Thyroid gland (tissue), 4 donors: ENCODE measurements at regions not wholly inside any gene's neighbourhood (a gene's known extent, or its start where the extent isn't known, plus 50 kb on each side); places are given as distances from the start of the nearest gene placed in this dataset.
"Not testable (repeated sequence)": the region's sequence is repeated elsewhere in the genome, so short reads cannot be mapped to it uniquely, and the experiment has no call there.

Experiments
- DNase-seq, 2 donors: peaks; one replicate each; pipeline ENCODE4 v3.0.0-alpha.2; 2019
- H3K27ac ChIP-seq, 3 donors: fragments of 200-600 bp; sonication (generic); 1 replicate in 2 of 3; 2 replicates in 1 of 3; pipeline ENCODE4 v1.5.1; 2016 to 2019; ENCODE audit warnings: mild to moderate bottlenecking in 1 of 3, moderate library complexity in 1 of 3
- H3K27me3 ChIP-seq: fragments of 200-600 bp; sonication (generic); one replicate; pipeline ENCODE4 v1.5.1; 2019
- H3K36me3 ChIP-seq, 2 donors: fragments of 200-600 bp; sonication (generic); one replicate each; pipeline ENCODE4 v1.5.1; 2016 to 2019
- H3K4me1 ChIP-seq, 2 donors: fragments of 200-600 bp; sonication (generic); one replicate each; pipeline ENCODE4 v1.5.1; 2017 to 2019
- H3K4me3 ChIP-seq, 3 donors: fragments of 200-600 bp; sonication (generic); replicated peaks in 1 of 3; 1 replicate in 2 of 3; 2 replicates in 1 of 3; pipeline ENCODE4 v1.5.1; 2016; ENCODE audit warnings: mild to moderate bottlenecking in 1 of 3
- H3K9me3 ChIP-seq: fragments of 200-600 bp; sonication (generic); one replicate; pipeline ENCODE4 v1.5.1; 2017
- POLR2A ChIP-seq, 2 donors: fragments of 450-650 bp; IDR thresholded peaks; one replicate each; pipeline ENCODE4 v1.6.1; 2017; ENCODE audit warnings: antibody characterized with exemption in 2 of 2, mild to moderate bottlenecking in 2 of 2, moderate library complexity in 1 of 2
- WGBS, 2 donors: methylation state at CpG; one replicate each; pipeline ENCODE4 v1.1.5; 2017; 5-methylcytosine and 5-hydroxymethylcytosine counted together
- intact Hi-C: fragments of 100-400 bp; cut with DNase I; formaldehyde crosslinking; loops from one replicate; pipeline ENCODE4 v1.15.1; 2023
- TF ChIP-seq, protein P1 (sequence below), 6 experiments: fragments of 200-600 bp in 3 of 6; fragments of 450-650 bp in 3 of 6; sonication (generic) in 3 of 6; IDR thresholded peaks; one replicate each; pipeline ENCODE4 v1.5.1; 2016 to 2019; ENCODE audit warnings: antibody characterized with exemption in 6 of 6, mild to moderate bottlenecking in 2 of 6, inconsistent platforms in 1 of 6, moderate library complexity in 1 of 6

GRCh38 chr20:48444249-48444648 lies 383.6 kb downstream of the PREX1 start:
- no peak for DNase-seq
- no peaks in the 10 kb centered on the region for H3K4me1 ChIP-seq
- no peaks in the 10 kb centered on the region for H3K36me3 ChIP-seq
- no peaks in the 10 kb centered on the region for H3K9me3 ChIP-seq
- no peaks in the 10 kb centered on the region for H3K27me3 ChIP-seq
- H3K4me3 ChIP-seq: no peak overlapping the region
- no peak for TF ChIP-seq POLR2A (IDR thresholded peaks at IDR 0.05)
- TF ChIP-seq, protein P1, sequence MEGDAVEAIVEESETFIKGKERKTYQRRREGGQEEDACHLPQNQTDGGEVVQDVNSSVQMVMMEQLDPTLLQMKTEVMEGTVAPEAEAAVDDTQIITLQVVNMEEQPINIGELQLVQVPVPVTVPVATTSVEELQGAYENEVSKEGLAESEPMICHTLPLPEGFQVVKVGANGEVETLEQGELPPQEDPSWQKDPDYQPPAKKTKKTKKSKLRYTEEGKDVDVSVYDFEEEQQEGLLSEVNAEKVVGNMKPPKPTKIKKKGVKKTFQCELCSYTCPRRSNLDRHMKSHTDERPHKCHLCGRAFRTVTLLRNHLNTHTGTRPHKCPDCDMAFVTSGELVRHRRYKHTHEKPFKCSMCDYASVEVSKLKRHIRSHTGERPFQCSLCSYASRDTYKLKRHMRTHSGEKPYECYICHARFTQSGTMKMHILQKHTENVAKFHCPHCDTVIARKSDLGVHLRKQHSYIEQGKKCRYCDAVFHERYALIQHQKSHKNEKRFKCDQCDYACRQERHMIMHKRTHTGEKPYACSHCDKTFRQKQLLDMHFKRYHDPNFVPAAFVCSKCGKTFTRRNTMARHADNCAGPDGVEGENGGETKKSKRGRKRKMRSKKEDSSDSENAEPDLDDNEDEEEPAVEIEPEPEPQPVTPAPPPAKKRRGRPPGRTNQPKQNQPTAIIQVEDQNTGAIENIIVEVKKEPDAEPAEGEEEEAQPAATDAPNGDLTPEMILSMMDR (IDR thresholded peaks at IDR 0.05): no peak
- H3K27ac ChIP-seq: no peak overlapping the region
- intact Hi-C loops: no loop called here

DNA sequence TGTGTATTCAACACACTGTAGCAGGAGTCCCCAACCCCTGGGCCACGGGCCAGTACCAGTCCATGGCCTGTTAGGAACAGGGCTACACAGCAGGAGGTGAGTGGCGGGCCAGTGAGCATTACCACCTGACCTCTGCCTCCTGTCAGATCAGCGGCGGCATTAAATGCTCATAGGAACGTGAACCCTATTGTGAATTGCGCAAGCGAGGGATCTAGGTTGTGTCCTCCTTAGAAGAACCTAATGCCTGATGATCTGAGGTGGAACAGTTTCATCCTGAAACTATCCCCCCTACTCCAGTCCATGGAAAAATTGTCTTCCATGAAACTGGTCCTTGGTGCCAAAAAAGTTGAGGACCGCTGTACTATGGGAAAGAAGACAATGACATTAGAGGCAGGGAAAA lies 386.9 kb downstream of the PREX1 start:
- no peaks in the 10 kb centered on the region for H3K4me1 ChIP-seq
- H3K9me3 ChIP-seq: no peaks in the 10 kb centered on the region
- no peak for DNase-seq
- WGBS, 2 donors: 92 to 97% methylated on average over 8 of the region's 8 CpGs
- no peak overlapping the region for H3K4me3 ChIP-seq
- intact Hi-C loops: no loop called here
- no peak overlapping the region for H3K27ac ChIP-seq
- no peaks in the 10 kb centered on the region for H3K27me3 ChIP-seq
- TF ChIP-seq POLR2A (IDR thresholded peaks at IDR 0.05): no peak
- TF ChIP-seq, protein P1 (IDR thresholded peaks at IDR 0.05): no peak
- no peaks in the 10 kb centered on the region for H3K36me3 ChIP-seq

GRCh38 chr20:48440261-48440660 lies 387.5 kb downstream of the PREX1 start:
- DNase-seq, H3K27ac ChIP-seq, H3K27me3 ChIP-seq, H3K36me3 ChIP-seq, H3K4me1 ChIP-seq, H3K4me3 ChIP-seq, intact Hi-C loops, H3K9me3 ChIP-seq: not testable (repeated sequence)
- 76 to 96% methylated on average over 3 of the region's 3 CpGs for WGBS, 2 donors

DNA sequence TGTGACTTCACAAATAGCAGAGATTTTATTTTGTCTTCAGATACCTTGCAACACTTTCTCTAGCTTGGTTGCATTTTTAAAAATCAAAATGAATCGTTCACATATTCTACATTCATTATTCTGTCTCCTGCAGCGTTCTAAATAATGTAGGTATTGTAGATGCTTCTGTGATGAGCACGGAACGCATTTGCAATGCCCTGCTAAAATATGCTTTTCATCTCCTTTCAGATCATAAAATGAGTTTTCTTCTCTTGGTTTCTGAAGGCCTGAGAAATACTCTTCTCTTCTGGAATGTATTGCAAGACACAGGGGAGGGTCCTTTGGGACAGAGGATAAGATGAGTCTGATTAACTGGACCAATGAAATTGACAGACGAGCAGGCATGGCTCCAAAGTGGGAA lies 390.7 kb downstream of the PREX1 start:
- no peaks in the 10 kb centered on the region for H3K27me3 ChIP-seq
- no peak overlapping the region for H3K4me3 ChIP-seq
- WGBS, 2 donors: 80 to 87% methylated on average over 5 of the region's 5 CpGs
- no peaks in the 10 kb centered on the region for H3K4me1 ChIP-seq
- no peak for DNase-seq
- H3K27ac ChIP-seq: no peak overlapping the region
- no peaks in the 10 kb centered on the region for H3K9me3 ChIP-seq
- no peak for TF ChIP-seq POLR2A (IDR thresholded peaks at IDR 0.05)
- TF ChIP-seq, protein P1 (IDR thresholded peaks at IDR 0.05): no peak
- no peaks in the 10 kb centered on the region for H3K36me3 ChIP-seq
- intact Hi-C loops: no loop called here

DNA sequence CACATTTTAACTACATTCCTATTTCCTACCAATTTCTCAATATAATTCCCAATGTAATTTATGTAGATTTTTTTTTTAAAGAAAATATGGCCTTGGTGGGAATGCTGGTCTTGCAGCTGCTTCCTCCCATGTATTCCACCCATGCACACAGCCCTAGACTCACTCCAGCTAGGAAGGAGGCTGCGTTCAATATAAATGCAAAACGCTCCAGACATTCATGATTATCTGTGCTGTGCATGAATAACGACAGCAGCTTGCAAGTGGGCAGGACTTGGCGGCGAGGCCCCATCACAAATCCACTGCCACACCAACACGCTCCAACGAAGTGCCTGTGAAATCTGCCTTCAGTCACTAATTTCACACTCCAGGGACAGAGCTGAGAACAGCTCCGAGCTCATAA lies 391.2 kb downstream of the PREX1 start:
- WGBS, 2 donors: 76% methylated on average over 8 of the region's 8 CpGs
- H3K4me3 ChIP-seq, H3K4me1 ChIP-seq, H3K36me3 ChIP-seq, H3K27me3 ChIP-seq, H3K27ac ChIP-seq, intact Hi-C loops, H3K9me3 ChIP-seq, DNase-seq: not testable (repeated sequence)

DNA sequence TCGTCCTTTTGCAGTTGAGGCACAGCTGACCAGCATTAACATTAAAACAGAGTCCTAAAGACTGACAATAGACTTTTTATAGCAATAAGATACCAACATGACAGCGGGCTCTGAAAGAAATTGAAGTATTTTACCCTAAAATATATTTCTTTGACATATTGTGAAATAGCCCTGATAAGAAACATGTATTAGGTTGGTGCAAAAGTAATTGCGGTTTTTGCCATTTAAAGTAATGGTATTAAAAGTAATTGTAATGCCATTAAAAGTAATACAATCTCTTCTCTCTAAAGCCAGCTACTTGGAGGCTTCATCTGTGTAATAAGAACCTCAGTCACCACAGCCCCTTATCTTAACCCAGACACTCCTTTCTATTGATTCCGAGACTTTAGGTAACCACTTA lies 394.6 kb downstream of the PREX1 start:
- TF ChIP-seq, protein P1 (IDR thresholded peaks at IDR 0.05): no peak
- no peak for TF ChIP-seq POLR2A (IDR thresholded peaks at IDR 0.05)
- no peak for DNase-seq
- intact Hi-C loops: no loop called here
- 83 to 94% methylated on average over 4 of the region's 4 CpGs for WGBS, 2 donors
- H3K36me3 ChIP-seq: no peaks in the 10 kb centered on the region
- no peak overlapping the region for H3K27ac ChIP-seq
- H3K4me1 ChIP-seq: no peaks in the 10 kb centered on the region
- no peaks in the 10 kb centered on the region for H3K27me3 ChIP-seq
- no peak overlapping the region for H3K4me3 ChIP-seq
- H3K9me3 ChIP-seq: no peaks in the 10 kb centered on the region
